Kidney (tissue), 13 donors: ENCODE measurements at regions not wholly inside any gene's neighbourhood (a gene's known extent, or its start where the extent isn't known, plus 50 kb on each side); places are given as distances from the start of the nearest gene placed in this dataset.

Source experiments
- DNase-seq, 5 donors: peaks; one replicate each; pipeline ENCODE4 v3.0.0-alpha.2; 2013 to 2020
- FAIRE-seq: peaks from 2 replicates; lab custom pipeline; 2012; peaks lifted over from hg19 to GRCh38; lab: Jason Lieb, UNC
- H3K27ac ChIP-seq, 2 donors: one replicate each; pipeline ENCODE4 v1.7.0; 2013; ENCODE audit warnings: low read depth in 2 of 2, low read length in 2 of 2, inconsistent platforms in 1 of 2
- H3K27me3 ChIP-seq: one replicate; pipeline ENCODE4 v1.7.1; 2013; ENCODE audit warnings: low read length, inconsistent platforms; ENCODE audit not compliant: control insufficient read depth, insufficient read depth
- H3K36me3 ChIP-seq, 3 donors: one replicate each; pipeline versions ENCODE4 v1.7.0 to v1.7.1; 2013; ENCODE audit warnings: low read length in 3 of 3, control low read depth in 1 of 3, inconsistent platforms in 1 of 3; ENCODE audit not compliant: insufficient read depth in 3 of 3, control insufficient read depth in 2 of 3
- H3K4me1 ChIP-seq, 3 donors: one replicate each; pipeline versions ENCODE4 v1.7.0 to v1.7.1; 2013; ENCODE audit warnings: low read length in 3 of 3, inconsistent platforms in 1 of 3, low read depth in 1 of 3; ENCODE audit not compliant: control insufficient read depth in 2 of 3, insufficient read depth in 2 of 3
- H3K4me3 ChIP-seq, 3 donors: one replicate each; pipeline versions ENCODE4 v1.7.0 to v1.8.1; 2013; ENCODE audit warnings: low read length in 3 of 3, control low read depth in 1 of 3, inconsistent platforms in 1 of 3
- H3K9ac ChIP-seq, 3 donors: one replicate each; pipeline versions ENCODE4 v1.7.0 to v1.7.1; 2013; ENCODE audit warnings: low read length in 3 of 3, control low read depth in 1 of 3, inconsistent platforms in 1 of 3
- H3K9me3 ChIP-seq, 3 donors: one replicate each; pipeline versions ENCODE4 v1.7.0 to v1.7.1; 2013; ENCODE audit warnings: low read length in 3 of 3, control low read depth in 1 of 3, inconsistent platforms in 1 of 3; ENCODE audit not compliant: control insufficient read depth in 2 of 3, insufficient read depth in 1 of 3
- intact Hi-C: fragments of 100-400 bp; cut with DNase I; formaldehyde crosslinking; loops from one replicate; pipeline ENCODE4 v1.11.1; 2022
- TF ChIP-seq, protein P1 (sequence below): IDR thresholded peaks from 3 replicates; pipeline ENCODE4 v1.5.1; 2012; ENCODE audit warnings: mild to moderate bottlenecking, moderate library complexity, borderline replicate concordance; ENCODE audit not compliant: insufficient read depth; ENCODE audit errors: extremely low read depth
- donor health status: control.
- donor health status: control.
- donor health status: control.
- donor health status: control.
- donor health status: control.
- donor health status: DM: yes; HTN: yes; CAD: no.
- donor health status: Normal renal cell carcinoma (clear cell type).

DNA sequence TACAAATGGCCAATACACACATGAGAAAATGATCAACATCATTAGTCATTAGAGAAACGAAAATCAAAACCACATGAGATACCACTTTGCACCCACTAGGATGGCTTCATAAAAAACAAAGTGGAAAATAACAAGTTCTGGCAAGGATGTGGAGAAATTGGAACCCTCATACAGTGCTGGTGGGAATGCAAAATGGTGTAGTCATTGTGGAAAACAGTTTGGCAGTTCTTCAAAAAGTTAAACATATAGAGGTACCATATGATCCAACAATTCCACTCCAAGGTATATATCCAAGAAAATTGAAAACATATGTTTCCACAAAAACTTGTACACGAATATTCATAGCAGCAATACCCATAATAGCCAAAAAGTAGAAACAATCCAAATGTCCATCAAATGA is 231.6 kb upstream of the CSF3R start:
- H3K4me3 ChIP-seq: no peak overlapping the region
- intact Hi-C loops: no loop called here
- no peaks in the 10 kb centered on the region for H3K36me3 ChIP-seq
- H3K4me1 ChIP-seq: no peaks in the 10 kb centered on the region
- no peak for FAIRE-seq
- H3K9ac ChIP-seq: no peak overlapping the region
- peaks cover 12% of the 10 kb centered on the region for H3K27me3 ChIP-seq
- no peaks in the 10 kb centered on the region for H3K9me3 ChIP-seq
- H3K27ac ChIP-seq: no peak overlapping the region
- DNase-seq: no peak
- TF ChIP-seq, protein P1, sequence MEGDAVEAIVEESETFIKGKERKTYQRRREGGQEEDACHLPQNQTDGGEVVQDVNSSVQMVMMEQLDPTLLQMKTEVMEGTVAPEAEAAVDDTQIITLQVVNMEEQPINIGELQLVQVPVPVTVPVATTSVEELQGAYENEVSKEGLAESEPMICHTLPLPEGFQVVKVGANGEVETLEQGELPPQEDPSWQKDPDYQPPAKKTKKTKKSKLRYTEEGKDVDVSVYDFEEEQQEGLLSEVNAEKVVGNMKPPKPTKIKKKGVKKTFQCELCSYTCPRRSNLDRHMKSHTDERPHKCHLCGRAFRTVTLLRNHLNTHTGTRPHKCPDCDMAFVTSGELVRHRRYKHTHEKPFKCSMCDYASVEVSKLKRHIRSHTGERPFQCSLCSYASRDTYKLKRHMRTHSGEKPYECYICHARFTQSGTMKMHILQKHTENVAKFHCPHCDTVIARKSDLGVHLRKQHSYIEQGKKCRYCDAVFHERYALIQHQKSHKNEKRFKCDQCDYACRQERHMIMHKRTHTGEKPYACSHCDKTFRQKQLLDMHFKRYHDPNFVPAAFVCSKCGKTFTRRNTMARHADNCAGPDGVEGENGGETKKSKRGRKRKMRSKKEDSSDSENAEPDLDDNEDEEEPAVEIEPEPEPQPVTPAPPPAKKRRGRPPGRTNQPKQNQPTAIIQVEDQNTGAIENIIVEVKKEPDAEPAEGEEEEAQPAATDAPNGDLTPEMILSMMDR: no peak

DNA sequence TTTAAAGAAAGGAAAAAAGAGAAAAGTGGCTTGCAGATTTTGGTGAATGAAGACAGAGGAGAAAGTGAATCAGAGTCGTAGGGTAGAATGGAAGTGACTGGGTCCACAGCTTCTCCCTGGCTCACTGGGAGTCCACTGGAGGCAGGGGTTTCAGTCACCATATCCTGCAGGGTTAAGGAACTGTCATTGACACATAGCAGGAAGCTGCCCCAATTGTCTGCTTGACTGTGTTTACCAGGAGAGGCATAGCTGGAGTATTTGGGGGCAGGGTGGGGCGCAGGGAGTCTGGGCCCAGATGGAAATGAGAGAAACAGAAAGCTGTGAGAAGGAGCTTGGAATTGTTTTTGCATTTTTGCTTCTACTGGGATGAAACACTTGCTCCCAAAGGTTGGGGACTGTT is 228.8 kb upstream of the CSF3R start:
- TF ChIP-seq, protein P1: no peak
- Histone ChIP-seq H3K27me3 (peaks cover 12% of the 10 kb centered on the region), H3K9me3 (no peaks in the 10 kb centered on the region), H3K4me3 (no peak overlapping the region), H3K9ac (no peak overlapping the region), H3K27ac (no peak overlapping the region), H3K4me1 (no peaks in the 10 kb centered on the region), H3K36me3 (no peaks in the 10 kb centered on the region)
- DNase-seq: no peak
- FAIRE-seq: no peak
- intact Hi-C loops: no loop called here

GRCh38 chr1:36710951-36711350 is 228.2 kb upstream of the CSF3R start:
- intact Hi-C loops: no loop called here
- no peaks in the 10 kb centered on the region for H3K9me3 ChIP-seq
- H3K9ac ChIP-seq: no peak overlapping the region
- H3K36me3 ChIP-seq: no peaks in the 10 kb centered on the region
- H3K4me1 ChIP-seq: no peaks in the 10 kb centered on the region
- no peak overlapping the region for H3K4me3 ChIP-seq
- TF ChIP-seq, protein P1: no peak
- H3K27ac ChIP-seq: no peak overlapping the region
- peaks cover 12% of the 10 kb centered on the region for H3K27me3 ChIP-seq
- FAIRE-seq (no peak), DNase-seq (no peak)

DNA sequence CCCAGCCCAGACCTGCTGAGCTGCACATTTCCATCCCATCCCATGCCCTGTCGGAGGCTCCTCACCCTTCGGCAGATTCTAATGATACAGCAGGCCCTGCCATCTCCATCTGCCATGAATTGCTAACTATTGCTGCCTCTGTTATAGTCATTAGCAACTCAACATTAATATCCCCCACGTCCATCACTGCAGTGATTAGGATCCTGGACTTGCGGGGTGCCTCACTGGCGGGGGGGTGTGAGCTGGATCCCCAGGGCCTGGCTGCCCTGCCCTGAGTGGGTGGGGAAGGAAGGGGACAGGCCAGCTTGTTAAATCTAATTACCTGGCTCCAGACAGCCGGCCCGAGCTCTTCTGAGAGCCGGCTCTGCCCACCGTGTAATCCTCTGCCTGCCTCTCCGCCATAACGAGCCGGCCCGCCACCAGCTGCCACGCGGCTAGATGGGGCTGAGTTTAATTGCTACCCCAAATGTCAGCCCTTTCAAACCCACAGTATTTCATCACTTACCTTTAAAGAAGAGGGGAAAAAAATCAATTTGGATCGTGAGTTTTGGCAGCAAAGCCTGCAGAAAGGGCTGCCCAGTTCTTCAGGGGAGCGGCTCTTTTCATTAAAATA is 227.3 kb upstream of the CSF3R start:
- no peaks in the 10 kb centered on the region for H3K36me3 ChIP-seq
- no peak overlapping the region for H3K27ac ChIP-seq
- FAIRE-seq (no peak), DNase-seq (no peak)
- TF ChIP-seq, protein P1: no peak
- intact Hi-C loops: loop anchor here (10.0 kb wide), 1 partner anchor 725 kb away; no protein-coding TSS in a partner anchor
- H3K4me1 ChIP-seq: no peaks in the 10 kb centered on the region
- no peak overlapping the region for H3K4me3 ChIP-seq
- H3K9me3 ChIP-seq: no peaks in the 10 kb centered on the region
- no peak overlapping the region for H3K9ac ChIP-seq
- peaks cover 12% of the 10 kb centered on the region for H3K27me3 ChIP-seq
